ENCODE measurements at regions not wholly inside any gene's neighbourhood (a gene's known extent, or its start where the extent isn't known, plus 50 kb on each side); places are given as distances from the start of the nearest gene placed in this dataset.

DNA sequence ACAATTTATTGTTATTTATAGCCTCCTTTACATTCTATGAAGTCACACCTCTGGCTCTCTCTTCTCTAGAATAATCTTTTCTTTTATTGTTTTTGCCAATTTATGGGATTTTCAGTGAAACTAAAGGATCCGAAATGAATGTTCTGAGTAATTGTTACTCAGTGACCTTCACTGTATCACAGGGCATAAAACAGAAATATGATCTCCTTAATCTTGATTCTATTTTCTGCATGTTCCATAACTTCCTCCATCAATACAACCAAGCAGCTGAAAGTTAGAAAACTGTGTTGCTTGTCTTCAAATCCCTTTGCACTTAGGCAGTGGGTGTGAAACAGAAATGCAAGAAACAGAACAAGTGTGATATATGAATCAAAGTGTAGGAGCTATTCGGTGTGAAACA is 57.4 kb upstream of the FERD3L start:
- DNase-seq (ENCODE audit: low read depth) = no peak
- TF ChIP-seq, protein P1, sequence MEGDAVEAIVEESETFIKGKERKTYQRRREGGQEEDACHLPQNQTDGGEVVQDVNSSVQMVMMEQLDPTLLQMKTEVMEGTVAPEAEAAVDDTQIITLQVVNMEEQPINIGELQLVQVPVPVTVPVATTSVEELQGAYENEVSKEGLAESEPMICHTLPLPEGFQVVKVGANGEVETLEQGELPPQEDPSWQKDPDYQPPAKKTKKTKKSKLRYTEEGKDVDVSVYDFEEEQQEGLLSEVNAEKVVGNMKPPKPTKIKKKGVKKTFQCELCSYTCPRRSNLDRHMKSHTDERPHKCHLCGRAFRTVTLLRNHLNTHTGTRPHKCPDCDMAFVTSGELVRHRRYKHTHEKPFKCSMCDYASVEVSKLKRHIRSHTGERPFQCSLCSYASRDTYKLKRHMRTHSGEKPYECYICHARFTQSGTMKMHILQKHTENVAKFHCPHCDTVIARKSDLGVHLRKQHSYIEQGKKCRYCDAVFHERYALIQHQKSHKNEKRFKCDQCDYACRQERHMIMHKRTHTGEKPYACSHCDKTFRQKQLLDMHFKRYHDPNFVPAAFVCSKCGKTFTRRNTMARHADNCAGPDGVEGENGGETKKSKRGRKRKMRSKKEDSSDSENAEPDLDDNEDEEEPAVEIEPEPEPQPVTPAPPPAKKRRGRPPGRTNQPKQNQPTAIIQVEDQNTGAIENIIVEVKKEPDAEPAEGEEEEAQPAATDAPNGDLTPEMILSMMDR (conservative IDR thresholded peaks at IDR 0.05; ENCODE audit: low read length) = no peak
- H3K4me3 ChIP-seq (ENCODE audit: low read length) = no peak overlapping the region

Data from AG10803 (cell line).